ENCODE measurements at regions not wholly inside any gene's neighbourhood (a gene's known extent, or its start where the extent isn't known, plus 50 kb on each side); places are given as distances from the start of the nearest gene placed in this dataset.

DNA sequence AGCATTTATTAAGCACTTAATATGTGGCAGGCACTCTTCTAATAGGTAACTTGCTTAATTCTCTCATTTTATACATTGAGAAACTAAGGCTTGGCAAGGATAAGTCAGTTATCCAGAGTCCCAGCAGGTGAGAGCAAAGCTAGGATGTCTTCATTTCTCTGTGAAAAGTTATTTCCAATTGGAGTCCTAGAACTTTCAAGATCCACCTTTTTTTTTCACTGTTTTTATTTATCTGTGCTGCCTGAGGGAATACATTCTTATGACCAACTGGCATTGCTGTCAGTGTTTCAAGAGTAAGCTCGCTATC lies 56.2 kb upstream of the ETAA1 start:
- H3K27ac ChIP-seq: no peak overlapping the region
- TF ChIP-seq, protein P1, sequence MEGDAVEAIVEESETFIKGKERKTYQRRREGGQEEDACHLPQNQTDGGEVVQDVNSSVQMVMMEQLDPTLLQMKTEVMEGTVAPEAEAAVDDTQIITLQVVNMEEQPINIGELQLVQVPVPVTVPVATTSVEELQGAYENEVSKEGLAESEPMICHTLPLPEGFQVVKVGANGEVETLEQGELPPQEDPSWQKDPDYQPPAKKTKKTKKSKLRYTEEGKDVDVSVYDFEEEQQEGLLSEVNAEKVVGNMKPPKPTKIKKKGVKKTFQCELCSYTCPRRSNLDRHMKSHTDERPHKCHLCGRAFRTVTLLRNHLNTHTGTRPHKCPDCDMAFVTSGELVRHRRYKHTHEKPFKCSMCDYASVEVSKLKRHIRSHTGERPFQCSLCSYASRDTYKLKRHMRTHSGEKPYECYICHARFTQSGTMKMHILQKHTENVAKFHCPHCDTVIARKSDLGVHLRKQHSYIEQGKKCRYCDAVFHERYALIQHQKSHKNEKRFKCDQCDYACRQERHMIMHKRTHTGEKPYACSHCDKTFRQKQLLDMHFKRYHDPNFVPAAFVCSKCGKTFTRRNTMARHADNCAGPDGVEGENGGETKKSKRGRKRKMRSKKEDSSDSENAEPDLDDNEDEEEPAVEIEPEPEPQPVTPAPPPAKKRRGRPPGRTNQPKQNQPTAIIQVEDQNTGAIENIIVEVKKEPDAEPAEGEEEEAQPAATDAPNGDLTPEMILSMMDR (IDR thresholded peaks at IDR 0.05): no peak

DNA sequence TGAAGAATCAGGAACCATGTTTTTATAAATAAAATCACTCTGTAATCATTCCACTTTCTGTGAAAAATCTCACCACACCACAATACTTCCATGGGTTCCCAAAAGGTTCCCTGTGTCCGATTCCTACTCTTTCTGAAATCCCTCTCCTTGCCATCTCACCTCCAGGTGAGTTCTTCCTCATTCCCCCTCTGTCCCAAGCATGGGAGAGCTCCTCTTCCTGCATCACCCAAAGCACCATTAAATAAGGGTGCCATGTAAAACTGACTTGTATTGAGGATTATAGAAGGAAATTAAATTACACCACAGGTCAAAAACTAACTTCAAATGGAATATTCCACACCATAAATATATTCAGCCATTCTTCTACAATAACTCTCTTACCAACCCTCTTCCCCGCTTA lies 55.8 kb upstream of the ETAA1 start:
- no peak overlapping the region for H3K27ac ChIP-seq
- DNase-seq (ENCODE audit: low spot score): no peak
- no peak overlapping the region for H3K4me3 ChIP-seq
- TF ChIP-seq, protein P1 (IDR thresholded peaks at IDR 0.05): no peak

More for the DNA sequence above, 56.2 kb upstream of the ETAA1 start:
- no peak overlapping the region for H3K4me3 ChIP-seq
- no peak for DNase-seq (ENCODE audit: low spot score)

DNA sequence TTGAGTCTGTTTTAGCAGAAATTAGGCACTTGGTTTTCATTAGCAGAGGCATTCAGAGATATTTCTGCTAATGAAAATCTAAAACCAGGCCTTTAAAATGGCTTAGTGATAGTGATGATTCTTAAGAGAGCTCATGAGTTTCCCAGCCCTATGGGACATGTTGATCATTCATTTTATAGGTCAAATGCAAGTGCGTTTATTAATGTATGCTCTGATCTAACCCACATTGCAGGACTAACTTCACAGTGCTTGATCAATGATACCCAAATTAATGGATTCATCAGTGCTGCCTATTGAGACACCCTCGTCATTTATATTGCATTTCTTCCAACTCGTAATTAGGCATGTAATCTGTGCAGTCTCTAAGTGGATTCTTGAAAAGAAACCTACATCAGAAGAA lies 54.7 kb upstream of the ETAA1 start:
- Histone ChIP-seq H3K27ac (no peak overlapping the region), H3K4me3 (no peak overlapping the region)
- TF ChIP-seq, protein P1 (IDR thresholded peaks at IDR 0.05): no peak
- no peak for DNase-seq (ENCODE audit: low spot score)

DNA sequence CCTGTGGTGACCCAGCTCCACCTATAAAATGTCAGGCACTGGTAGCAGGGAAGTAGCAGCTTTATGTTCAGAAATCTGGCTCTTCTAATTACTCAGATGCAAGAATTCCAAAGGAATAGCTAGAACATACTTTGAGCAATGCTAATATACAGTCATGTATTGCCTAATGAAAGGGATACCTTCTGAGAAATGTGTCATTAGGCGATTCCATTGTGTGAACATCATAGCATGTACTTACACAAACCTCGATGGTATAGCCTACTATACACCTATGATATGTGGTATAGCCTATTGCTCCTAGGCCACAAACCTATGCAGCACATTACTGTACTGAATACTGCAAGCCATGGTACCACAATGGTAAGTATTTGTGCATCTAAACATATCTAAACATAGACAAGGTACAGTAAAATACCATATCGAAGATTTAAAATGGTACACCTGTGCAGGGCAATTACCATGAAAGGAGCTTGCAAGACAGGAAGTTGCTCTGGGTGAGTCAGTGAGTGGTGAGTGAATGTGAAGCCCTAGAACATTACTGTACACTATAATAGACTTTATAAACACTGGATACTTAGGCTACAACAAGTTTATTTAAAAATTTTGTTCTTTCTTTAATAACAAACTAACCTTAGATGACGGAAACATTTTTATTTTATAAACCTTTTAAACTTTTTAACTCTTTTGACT lies 50.3 kb upstream of the ETAA1 start:
- Histone ChIP-seq H3K27ac (no peak overlapping the region), H3K4me3 (no peak overlapping the region)
- DNase-seq (ENCODE audit: low spot score): no peak
- TF ChIP-seq, protein P1 (IDR thresholded peaks at IDR 0.05): no peak

Data from coronary artery (tissue), 2 donors.